Uterus (tissue), 2 donors: ENCODE measurements at regions not wholly inside any gene's neighbourhood (a gene's known extent, or its start where the extent isn't known, plus 50 kb on each side); places are given as distances from the start of the nearest gene placed in this dataset.

ENCODE experiments used
- POLR2A ChIP-seq, 2 donors: fragments of 450-650 bp; IDR thresholded peaks; one replicate each; pipeline ENCODE4 v1.6.1; 2016; ENCODE audit warnings: antibody characterized with exemption in 2 of 2, mild to moderate bottlenecking in 1 of 2, moderate library complexity in 1 of 2
- TF ChIP-seq, protein P1 (sequence below), 4 experiments: fragments of 200-600 bp in 2 of 4; fragments of 450-650 bp in 2 of 4; sonication (generic) in 2 of 4; IDR thresholded peaks; one replicate each; pipeline ENCODE4 v1.5.1; 2016 to 2019; ENCODE audit warnings: antibody characterized with exemption in 4 of 4, mild to moderate bottlenecking in 2 of 4, moderate library complexity in 1 of 4

DNA sequence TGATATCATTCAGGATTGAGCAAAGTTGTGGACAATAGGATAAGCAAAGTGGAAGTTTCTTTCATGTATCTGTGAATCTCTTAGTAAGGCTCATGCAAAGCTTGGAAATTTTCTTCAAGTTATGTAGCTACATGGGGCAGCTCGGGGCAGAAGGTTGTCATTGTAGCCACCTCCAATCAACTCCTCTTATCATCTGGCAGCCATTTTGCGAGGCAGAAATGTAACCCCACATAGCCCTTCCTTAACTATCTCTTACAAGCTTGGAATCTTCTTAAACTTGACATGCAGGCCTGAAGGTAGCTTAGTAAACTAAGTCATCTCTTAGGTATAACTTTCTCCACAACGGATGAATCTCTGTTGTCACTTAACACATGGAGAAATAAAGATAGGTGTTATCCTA is 392.8 kb downstream of the AASDHPPT start:
- TF ChIP-seq, protein P1, sequence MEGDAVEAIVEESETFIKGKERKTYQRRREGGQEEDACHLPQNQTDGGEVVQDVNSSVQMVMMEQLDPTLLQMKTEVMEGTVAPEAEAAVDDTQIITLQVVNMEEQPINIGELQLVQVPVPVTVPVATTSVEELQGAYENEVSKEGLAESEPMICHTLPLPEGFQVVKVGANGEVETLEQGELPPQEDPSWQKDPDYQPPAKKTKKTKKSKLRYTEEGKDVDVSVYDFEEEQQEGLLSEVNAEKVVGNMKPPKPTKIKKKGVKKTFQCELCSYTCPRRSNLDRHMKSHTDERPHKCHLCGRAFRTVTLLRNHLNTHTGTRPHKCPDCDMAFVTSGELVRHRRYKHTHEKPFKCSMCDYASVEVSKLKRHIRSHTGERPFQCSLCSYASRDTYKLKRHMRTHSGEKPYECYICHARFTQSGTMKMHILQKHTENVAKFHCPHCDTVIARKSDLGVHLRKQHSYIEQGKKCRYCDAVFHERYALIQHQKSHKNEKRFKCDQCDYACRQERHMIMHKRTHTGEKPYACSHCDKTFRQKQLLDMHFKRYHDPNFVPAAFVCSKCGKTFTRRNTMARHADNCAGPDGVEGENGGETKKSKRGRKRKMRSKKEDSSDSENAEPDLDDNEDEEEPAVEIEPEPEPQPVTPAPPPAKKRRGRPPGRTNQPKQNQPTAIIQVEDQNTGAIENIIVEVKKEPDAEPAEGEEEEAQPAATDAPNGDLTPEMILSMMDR (IDR thresholded peaks at IDR 0.05) = no peak
- TF ChIP-seq POLR2A (IDR thresholded peaks at IDR 0.05) = no peak
